Neural progenitor cell (in vitro differentiated cells): ENCODE measurements at regions not wholly inside any gene's neighbourhood (a gene's known extent, or its start where the extent isn't known, plus 50 kb on each side); places are given as distances from the start of the nearest gene placed in this dataset.

Experiments used
- DNase-seq: peaks from one replicate; pipeline ENCODE4 v3.0.0-alpha.2; 2016; ENCODE audit warnings: low spot score
- H2AFZ ChIP-seq: fragments of 200-600 bp; sonication (generic); replicated peaks from 2 replicates; pipeline ENCODE4 v1.6.1; 2016; ENCODE audit warnings: antibody characterized with exemption
- H3F3A ChIP-seq: fragments of 200-600 bp; sonication (generic); 2 replicates; pipeline ENCODE4 v1.6.1; 2016; ENCODE audit warnings: antibody characterized with exemption, low read depth
- H3K27ac ChIP-seq: fragments of 200-600 bp; sonication (generic); 2 replicates; pipeline ENCODE4 v1.5.1; 2016; ENCODE audit warnings: mild to moderate bottlenecking
- H3K27me3 ChIP-seq: fragments of 200-600 bp; sonication (generic); 2 replicates; pipeline ENCODE4 v1.6.1; 2016; ENCODE audit warnings: mild to moderate bottlenecking, moderate library complexity
- H3K36me3 ChIP-seq: fragments of 200-600 bp; sonication (generic); 2 replicates; pipeline ENCODE4 v1.5.1; 2016
- H3K4me1 ChIP-seq: fragments of 200-600 bp; sonication (generic); 2 replicates; pipeline ENCODE4 v1.6.1; 2016; ENCODE audit warnings: mixed run types
- H3K4me2 ChIP-seq: fragments of 200-600 bp; sonication (generic); 2 replicates; pipeline ENCODE4 v1.6.1; 2016
- H3K4me3 ChIP-seq: fragments of 200-600 bp; sonication (generic); 2 replicates; pipeline ENCODE4 v1.5.1; 2016
- H3K79me2 ChIP-seq: fragments of 200-600 bp; sonication (generic); 2 replicates; pipeline ENCODE4 v1.6.1; 2016; ENCODE audit warnings: low read depth
- H3K9ac ChIP-seq: fragments of 200-600 bp; sonication (generic); 2 replicates; pipeline ENCODE4 v1.6.1; 2016
- H3K9me3 ChIP-seq: fragments of 200-600 bp; sonication (generic); 2 replicates; pipeline ENCODE4 v1.5.1; 2016; ENCODE audit warnings: low read depth
- H4K20me1 ChIP-seq: fragments of 200-600 bp; sonication (generic); 2 replicates; pipeline ENCODE4 v1.6.1; 2016; ENCODE audit warnings: low read depth
- H3K27ac Mint-ChIP-seq: 3 replicates; pipeline ENCODE4 v1.8.0; 2021; ENCODE audit warnings: mixed read lengths
- H3K27me3 Mint-ChIP-seq: 2 replicates; pipeline ENCODE4 v1.8.0; 2022; ENCODE audit warnings: low read depth, mild to moderate bottlenecking, inconsistent platforms, moderate library complexity, mixed read lengths; ENCODE audit not compliant: insufficient read depth
- H3K36me3 Mint-ChIP-seq: 3 replicates; pipeline ENCODE4 v1.8.0; 2021; ENCODE audit warnings: mixed read lengths
- H3K4me1 Mint-ChIP-seq: 3 replicates; pipeline ENCODE4 v1.8.0; 2021; ENCODE audit warnings: mixed read lengths
- H3K4me3 Mint-ChIP-seq: 3 replicates; pipeline ENCODE4 v1.8.0; 2021; ENCODE audit warnings: mild to moderate bottlenecking, moderate library complexity, mixed read lengths
- H3K9me3 Mint-ChIP-seq: 3 replicates; pipeline ENCODE4 v1.8.0; 2020; ENCODE audit warnings: mixed read lengths
- CTCF ChIP-seq: fragments of 200-600 bp; sonication (generic); IDR thresholded peaks from 2 replicates; pipeline ENCODE4 v1.5.1; 2017; ENCODE audit warnings: antibody characterized with exemption, mild to moderate bottlenecking
- EZH2 ChIP-seq: fragments of 200-600 bp; sonication (generic); IDR thresholded peaks from 2 replicates; pipeline ENCODE4 v1.6.1; 2017; ENCODE audit warnings: antibody characterized with exemption, mild to moderate bottlenecking, moderate library complexity
- EZH2phosphoT487 ChIP-seq: fragments of 200-600 bp; sonication (generic); IDR thresholded peaks from 2 replicates; pipeline ENCODE4 v1.6.1; 2017; ENCODE audit warnings: antibody characterized with exemption

GRCh38 chr14:54039311-54039710 lies 82.7 kb upstream of the BMP4 start:
- no peaks in the 10 kb centered on the region for H3K27me3 Mint-ChIP-seq
- Histone ChIP-seq H3K27me3 (no peaks in the 10 kb centered on the region), H3K27ac (no peak overlapping the region), H3F3A (no peaks in the 10 kb centered on the region), H2AFZ (no peak overlapping the region), H3K4me2 (no peak overlapping the region), H4K20me1 (no peaks in the 10 kb centered on the region), H3K4me1 (no peaks in the 10 kb centered on the region), H3K4me3 (no peak overlapping the region), H3K9me3 (peaks cover under 1% of the 10 kb centered on the region), H3K9ac (no peak overlapping the region), H3K36me3 (no peaks in the 10 kb centered on the region), H3K79me2 (no peaks in the 10 kb centered on the region)
- peaks cover 10% of the 10 kb centered on the region for H3K9me3 Mint-ChIP-seq
- no peaks in the 10 kb centered on the region for H3K36me3 Mint-ChIP-seq
- TF ChIP-seq EZH2phosphoT487 (no peak), CTCF (no peak), EZH2 (no peak)
- no peak overlapping the region for H3K27ac Mint-ChIP-seq
- H3K4me1 Mint-ChIP-seq, result no peaks in the 10 kb centered on the region
- H3K4me3 Mint-ChIP-seq, result no peak overlapping the region
- no peak for DNase-seq

- Histone ChIP-seq H3K4me3 (no peak overlapping the region), H2AFZ (no peak overlapping the region), H3K79me2 (no peaks in the 10 kb centered on the region), H3K4me2 (no peak overlapping the region), H3K27ac (no peak overlapping the region), H3K9ac (no peak overlapping the region), H3K4me1 (no peaks in the 10 kb centered on the region), H3K27me3 (no peaks in the 10 kb centered on the region), H3K9me3 (no peaks in the 10 kb centered on the region), H3F3A (no peaks in the 10 kb centered on the region), H3K36me3 (no peaks in the 10 kb centered on the region), H4K20me1 (no peaks in the 10 kb centered on the region)
- H3K27ac Mint-ChIP-seq, result no peak overlapping the region
- peaks cover under 1% of the 10 kb centered on the region for H3K4me1 Mint-ChIP-seq
- peaks cover 3% of the 10 kb centered on the region for H3K9me3 Mint-ChIP-seq
- no peak for DNase-seq
- H3K4me3 Mint-ChIP-seq, result no peak overlapping the region
- H3K27me3 Mint-ChIP-seq, result no peaks in the 10 kb centered on the region
- TF ChIP-seq CTCF (no peak), EZH2 (no peak), EZH2phosphoT487 (no peak)
- no peaks in the 10 kb centered on the region for H3K36me3 Mint-ChIP-seq
These were observed 84.2 kb upstream of the BMP4 start for GRCh38 chr14:54040846-54041245.

GRCh38 chr14:54046250-54046649 lies 89.6 kb upstream of the BMP4 start:
- no peaks in the 10 kb centered on the region for H3K9me3 Mint-ChIP-seq
- TF ChIP-seq EZH2 (no peak), CTCF (no peak), EZH2phosphoT487 (no peak)
- Histone ChIP-seq H3F3A (no peaks in the 10 kb centered on the region), H3K27me3 (no peaks in the 10 kb centered on the region), H3K9me3 (no peaks in the 10 kb centered on the region), H3K4me2 (no peak overlapping the region), H4K20me1 (no peaks in the 10 kb centered on the region), H3K79me2 (no peaks in the 10 kb centered on the region), H3K27ac (no peak overlapping the region), H3K4me3 (no peak overlapping the region), H3K36me3 (no peaks in the 10 kb centered on the region), H2AFZ (no peak overlapping the region), H3K4me1 (no peaks in the 10 kb centered on the region), H3K9ac (no peak overlapping the region)
- H3K27me3 Mint-ChIP-seq, result peaks cover 2% of the 10 kb centered on the region
- H3K4me1 Mint-ChIP-seq, result peaks cover 10% of the 10 kb centered on the region
- DNase-seq, result no peak
- H3K4me3 Mint-ChIP-seq, result no peak overlapping the region
- no peak overlapping the region for H3K27ac Mint-ChIP-seq
- no peaks in the 10 kb centered on the region for H3K36me3 Mint-ChIP-seq
